Cardiac muscle cell (in vitro differentiated cells and primary cell): ENCODE measurements at regions not wholly inside any gene's neighbourhood (a gene's known extent, or its start where the extent isn't known, plus 50 kb on each side); places are given as distances from the start of the nearest gene placed in this dataset.
A peak's percentile ranks its signal among the peaks of the same experiment; 100 is the strongest.
"Not testable (repeated sequence)": the region's sequence is repeated elsewhere in the genome, so short reads cannot be mapped to it uniquely, and the experiment has no call there.

Experiments
- DNase-seq, 2 donors: peaks; one replicate each; pipeline versions ENCODE4 v3.0.0 to v3.0.0-alpha.2; 2010 to 2017; ENCODE audit warnings: low read depth in 1 of 2, low spot score in 1 of 2
- H3K27ac ChIP-seq: fragments of 200-600 bp; sonication (generic); 2 replicates; pipeline ENCODE4 v1.5.1; 2016
- H3K27me3 ChIP-seq: fragments of 200-600 bp; sonication (generic); 2 replicates; pipeline ENCODE4 v1.6.0; 2016; ENCODE audit warnings: control low read depth
- H3K36me3 ChIP-seq: fragments of 200-600 bp; sonication (generic); 2 replicates; pipeline ENCODE4 v1.5.1; 2016; ENCODE audit warnings: control low read depth
- H3K4me1 ChIP-seq: fragments of 200-600 bp; sonication (generic); 2 replicates; pipeline ENCODE4 v1.8.1; 2017; ENCODE audit warnings: low read depth, mild to moderate bottlenecking, mixed run types
- H3K4me3 ChIP-seq: fragments of 200-600 bp; sonication (generic); 2 replicates; pipeline ENCODE4 v1.5.1; 2016; ENCODE audit warnings: mild to moderate bottlenecking
- H3K9me3 ChIP-seq: fragments of 200-600 bp; sonication (generic); 2 replicates; pipeline ENCODE4 v1.5.1; 2017; ENCODE audit warnings: low read depth, mild to moderate bottlenecking, control low read depth
- CTCF ChIP-seq: IDR thresholded peaks from 2 replicates; pipeline ENCODE4 v1.5.1; 2012; ENCODE audit warnings: low read depth, mild to moderate bottlenecking, low read length

- H3K27me3 ChIP-seq, result no peaks in the 10 kb centered on the region
- H3K36me3 ChIP-seq, result no peaks in the 10 kb centered on the region
- H3K9me3 ChIP-seq, result no peaks in the 10 kb centered on the region
- peak in 1 of 2 donors; percentile 72 for DNase-seq
- H3K4me1 ChIP-seq, result peaks cover 5% of the 10 kb centered on the region
- no peak overlapping the region for H3K4me3 ChIP-seq
- no peak overlapping the region for H3K27ac ChIP-seq
- TF ChIP-seq CTCF, result no peak
Observed at GRCh38 chr13:34174671-34175145, 356.8 kb downstream of the RFC3 start.

GRCh38 chr13:34175551-34175950 lies 357.6 kb downstream of the RFC3 start:
- Histone ChIP-seq H3K4me3 (no peak overlapping the region), H3K36me3 (no peaks in the 10 kb centered on the region), H3K9me3 (no peaks in the 10 kb centered on the region), H3K4me1 (peaks cover 5% of the 10 kb centered on the region), H3K27ac (no peak overlapping the region), H3K27me3 (no peaks in the 10 kb centered on the region)
- TF ChIP-seq CTCF, result no peak
- no peak for DNase-seq

GRCh38 chr13:34176633-34177032 lies 358.7 kb downstream of the RFC3 start:
- no peaks in the 10 kb centered on the region for H3K9me3 ChIP-seq
- H3K4me3 ChIP-seq, result no peak overlapping the region
- H3K27me3 ChIP-seq, result no peaks in the 10 kb centered on the region
- no peak for TF ChIP-seq CTCF
- DNase-seq, result no peak
- H3K4me1 ChIP-seq, result peaks cover 5% of the 10 kb centered on the region
- H3K36me3 ChIP-seq, result no peaks in the 10 kb centered on the region
- H3K27ac ChIP-seq, result no peak overlapping the region

- no peak overlapping the region for H3K4me3 ChIP-seq
Observed at GRCh38 chr13:34179481-34179880, 361.5 kb downstream of the RFC3 start.

GRCh38 chr13:34179927-34180326 lies 362.0 kb downstream of the RFC3 start:
- Histone ChIP-seq H3K9me3 (no peaks in the 10 kb centered on the region), H3K27ac (no peak overlapping the region), H3K36me3 (no peaks in the 10 kb centered on the region), H3K4me3 (no peak overlapping the region), H3K27me3 (no peaks in the 10 kb centered on the region), H3K4me1 (peaks cover 5% of the 10 kb centered on the region)
- TF ChIP-seq CTCF, result no peak
- no peak for DNase-seq

More at GRCh38 chr13:34179481-34179880, 361.5 kb downstream of the RFC3 start:
- Histone ChIP-seq H3K27me3 (no peaks in the 10 kb centered on the region), H3K27ac (no peak overlapping the region), H3K36me3 (no peaks in the 10 kb centered on the region), H3K4me1 (peaks cover 5% of the 10 kb centered on the region), H3K9me3 (no peaks in the 10 kb centered on the region)
- no peak for TF ChIP-seq CTCF
- peak in 1 of 2 donors; percentile 9 for DNase-seq

GRCh38 chr13:34181256-34181655 lies 363.3 kb downstream of the RFC3 start:
- H3K27me3 ChIP-seq, result not testable (repeated sequence)

More at GRCh38 chr13:34181256-34181655, 363.3 kb downstream of the RFC3 start:
- H3K4me3 ChIP-seq, DNase-seq, H3K4me1 ChIP-seq, H3K9me3 ChIP-seq, H3K36me3 ChIP-seq, H3K27ac ChIP-seq: not testable (repeated sequence)
